ENCODE measurements at regions not wholly inside any gene's neighbourhood (a gene's known extent, or its start where the extent isn't known, plus 50 kb on each side); places are given as distances from the start of the nearest gene placed in this dataset.
A peak's percentile ranks its signal among the peaks of the same experiment; 100 is the strongest.

DNA sequence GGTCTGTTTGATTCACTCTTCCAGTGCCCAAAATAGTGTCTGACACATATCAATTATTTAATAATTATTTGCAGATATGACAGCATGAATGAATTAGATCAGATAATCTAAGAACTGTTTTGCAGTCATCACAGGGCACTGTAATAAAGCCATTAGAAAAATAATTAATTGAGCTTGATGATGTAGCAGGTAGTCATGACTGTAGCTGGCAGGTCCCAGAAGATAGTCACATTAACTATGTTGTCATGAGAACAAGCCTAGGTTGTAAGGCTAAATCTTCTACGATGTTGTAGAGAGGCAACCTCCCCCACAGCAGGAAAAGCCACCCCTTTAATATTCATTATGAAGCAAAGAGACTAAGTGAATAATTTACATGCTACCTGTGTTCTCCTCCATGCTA, 243.9 kb upstream of the SPTLC3 start:
- TF ChIP-seq JUND (IDR thresholded peaks at IDR 0.05; ENCODE audit: low read depth): no peak
- DNase-seq (ENCODE audit: low read depth in 1 of 2, low spot score in 1 of 2): no peak
- in situ Hi-C loops (cut with HindIII; ENCODE audit: low pct_unique_long_range_greater_than_20kb, low sequenced_read_pairs): no loop called here

DNA sequence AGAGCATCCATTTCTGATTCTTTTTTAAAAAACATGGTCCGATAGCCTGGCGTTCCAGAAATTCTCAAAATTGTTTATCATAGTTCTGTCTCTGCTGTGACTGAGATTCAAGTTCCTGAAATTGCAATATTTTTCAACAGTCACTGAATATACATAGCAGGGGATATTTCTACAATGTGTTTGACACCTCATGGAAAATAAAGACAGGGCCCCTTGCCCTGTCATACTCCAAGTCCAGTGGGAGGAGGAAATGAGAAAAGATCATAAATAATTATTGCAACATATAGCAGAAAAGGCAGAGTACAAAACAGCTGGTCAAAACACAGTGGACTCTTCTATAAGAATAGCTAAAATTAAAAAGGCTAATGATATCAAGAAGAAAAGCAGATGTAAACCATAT, 234.8 kb upstream of the SPTLC3 start:
- in situ Hi-C loops (cut with HindIII; ENCODE audit: low pct_unique_long_range_greater_than_20kb, low sequenced_read_pairs): no loop called here
- no peak for TF ChIP-seq JUND (IDR thresholded peaks at IDR 0.05; ENCODE audit: low read depth)
- DNase-seq (ENCODE audit: low read depth in 1 of 2, low spot score in 1 of 2): no peak

DNA sequence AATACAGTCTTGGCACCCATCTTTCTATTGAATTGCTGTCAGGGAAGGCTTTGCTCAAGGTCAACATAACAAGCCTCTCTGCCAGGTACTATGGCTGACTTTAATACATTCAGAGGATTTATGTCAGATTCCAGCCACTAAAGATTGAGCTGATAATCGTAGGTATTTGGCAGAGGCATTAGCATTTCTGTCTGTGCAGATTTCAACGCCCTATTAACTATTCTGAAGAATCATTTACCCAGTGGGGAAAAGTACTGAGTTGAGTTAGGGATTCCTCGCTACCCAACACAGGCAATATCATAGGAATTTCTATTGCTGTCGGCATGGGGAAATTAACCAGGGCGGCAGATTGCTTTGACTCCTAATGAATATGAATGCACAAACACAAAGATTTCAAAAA, 233.7 kb upstream of the SPTLC3 start:
- TF ChIP-seq JUND (IDR thresholded peaks at IDR 0.05; ENCODE audit: low read depth): no peak
- DNase-seq (ENCODE audit: low read depth in 1 of 2, low spot score in 1 of 2): no peak
- in situ Hi-C loops (cut with HindIII; ENCODE audit: low pct_unique_long_range_greater_than_20kb, low sequenced_read_pairs): no loop called here

DNA sequence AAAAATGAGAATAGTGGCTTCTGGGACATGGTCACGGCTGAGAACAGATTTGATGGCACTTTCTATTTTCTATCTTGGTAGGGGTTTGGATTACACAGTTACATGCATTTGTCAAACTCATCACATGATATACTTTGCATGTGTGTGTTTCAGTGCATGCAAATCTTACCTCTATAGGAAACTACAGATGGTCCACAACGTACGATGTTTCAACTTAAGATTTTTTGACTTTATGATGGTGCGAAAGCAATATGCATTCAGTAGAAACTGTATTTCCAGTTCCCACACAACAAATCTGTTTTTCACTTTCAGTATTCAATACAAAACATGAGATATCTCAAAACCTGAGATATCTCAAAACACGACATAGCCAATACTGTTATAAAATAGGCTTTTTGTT, 231.8 kb upstream of the SPTLC3 start:
- DNase-seq (ENCODE audit: low read depth in 1 of 2, low spot score in 1 of 2): no peak

DNA sequence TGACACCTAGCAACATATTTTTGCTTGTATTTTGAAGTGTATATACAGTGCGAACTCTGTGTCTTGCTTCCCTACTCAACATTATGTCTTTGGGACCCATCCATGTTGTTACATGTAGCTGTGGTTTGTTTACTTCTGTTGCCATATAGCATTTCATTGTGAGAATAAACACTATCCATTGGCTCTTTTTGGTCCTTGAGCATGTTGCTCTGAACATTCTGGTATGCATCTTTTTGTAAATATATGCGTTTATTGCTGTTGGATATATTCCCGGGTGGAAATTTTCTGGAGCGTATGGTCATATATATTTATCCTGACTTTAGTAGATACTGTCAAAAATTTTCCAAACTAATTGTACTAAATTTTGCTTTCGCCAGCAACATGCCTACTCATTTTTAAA, 222.5 kb upstream of the SPTLC3 start:
- in situ Hi-C loops (cut with HindIII; ENCODE audit: low pct_unique_long_range_greater_than_20kb, low sequenced_read_pairs): no loop called here
- DNase-seq (ENCODE audit: low read depth in 1 of 2, low spot score in 1 of 2): no peak
- no peak for TF ChIP-seq JUND (IDR thresholded peaks at IDR 0.05; ENCODE audit: low read depth)

More for the DNA sequence above, 231.8 kb upstream of the SPTLC3 start:
- in situ Hi-C loops (cut with HindIII; ENCODE audit: low pct_unique_long_range_greater_than_20kb, low sequenced_read_pairs): no loop called here
- TF ChIP-seq JUND (IDR thresholded peaks at IDR 0.05; ENCODE audit: low read depth): no peak

DNA sequence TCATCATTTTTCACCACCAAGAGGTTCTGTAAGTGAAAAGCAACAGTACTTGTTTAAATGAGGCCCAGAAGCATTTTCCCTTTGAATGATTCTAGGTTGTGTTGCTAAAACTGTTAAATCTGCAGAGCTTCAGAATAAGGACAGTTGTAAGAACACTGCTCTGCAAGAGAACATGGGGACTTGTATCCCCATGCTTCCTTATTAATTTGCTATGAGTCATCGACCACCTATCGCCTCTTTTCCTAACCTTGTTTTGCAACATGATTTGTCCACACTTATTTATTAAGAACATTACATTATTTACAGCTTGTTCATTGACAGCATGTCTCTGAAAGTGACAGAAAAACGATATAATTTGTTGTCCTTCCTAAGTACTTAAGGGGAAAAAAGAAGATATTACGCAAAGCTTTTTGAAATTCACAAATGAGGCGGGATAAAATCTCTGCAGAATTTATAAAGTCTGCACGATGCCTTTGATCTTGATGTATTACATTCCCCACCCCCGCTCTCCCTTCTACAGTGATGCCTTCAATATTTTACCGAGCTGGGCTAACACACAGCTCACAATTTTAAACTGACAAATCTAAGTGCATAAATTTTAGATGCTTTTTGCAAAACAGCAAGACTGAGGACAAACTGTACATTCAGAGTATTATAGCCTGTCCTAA, 220.0 kb upstream of the SPTLC3 start:
- DNase-seq (ENCODE audit: low read depth in 1 of 2, low spot score in 1 of 2): no peak
- in situ Hi-C loops (cut with HindIII; ENCODE audit: low pct_unique_long_range_greater_than_20kb, low sequenced_read_pairs): no loop called here
- no peak for TF ChIP-seq JUND (IDR thresholded peaks at IDR 0.05; ENCODE audit: low read depth)

DNA sequence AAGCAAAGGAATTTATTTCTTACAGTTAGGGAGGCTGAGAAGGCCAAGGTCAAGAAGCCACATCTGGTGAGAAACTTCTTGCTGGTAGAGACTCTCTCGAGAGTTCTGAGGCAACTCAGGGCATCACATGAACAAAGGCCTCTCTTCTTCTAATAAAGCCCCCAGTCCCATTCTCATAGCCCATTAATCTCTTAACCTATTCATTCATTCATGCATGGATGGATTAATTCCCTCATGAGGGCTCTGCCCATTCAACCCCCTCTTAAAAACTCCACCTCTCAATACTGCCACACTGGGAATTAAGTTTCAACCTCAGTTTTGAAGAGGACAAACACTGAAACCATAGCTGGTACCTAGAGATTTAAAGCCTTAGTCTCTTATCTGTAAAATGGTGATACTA, 217.9 kb upstream of the SPTLC3 start:
- in situ Hi-C loops (cut with HindIII; ENCODE audit: low pct_unique_long_range_greater_than_20kb, low sequenced_read_pairs): no loop called here
- no peak for TF ChIP-seq JUND (IDR thresholded peaks at IDR 0.05; ENCODE audit: low read depth)
- no peak for DNase-seq (ENCODE audit: low read depth in 1 of 2, low spot score in 1 of 2)

DNA sequence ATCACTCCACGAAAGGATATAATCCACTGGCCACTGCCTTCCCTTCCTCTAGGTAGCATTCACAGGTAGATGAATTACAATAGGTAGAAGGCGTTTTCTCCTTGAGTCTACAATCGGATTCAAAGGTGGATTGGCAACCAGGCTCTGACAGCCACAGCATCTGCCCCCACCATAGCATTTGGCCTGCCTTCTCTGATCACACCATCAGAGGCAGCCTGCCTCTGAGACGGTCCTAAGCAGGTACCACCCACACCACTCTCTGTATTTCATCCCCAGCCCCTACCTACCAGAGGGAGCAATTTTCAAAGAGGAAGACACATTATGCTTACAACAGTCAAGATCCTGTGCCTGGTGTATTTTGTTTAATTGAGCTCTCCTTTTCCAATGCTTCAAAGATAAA, 210.5 kb upstream of the SPTLC3 start:
- no peak for DNase-seq (ENCODE audit: low read depth in 1 of 2, low spot score in 1 of 2)
- in situ Hi-C loops (cut with HindIII; ENCODE audit: low pct_unique_long_range_greater_than_20kb, low sequenced_read_pairs): no loop called here
- TF ChIP-seq JUND (IDR thresholded peaks at IDR 0.05; ENCODE audit: low read depth): no peak

DNA sequence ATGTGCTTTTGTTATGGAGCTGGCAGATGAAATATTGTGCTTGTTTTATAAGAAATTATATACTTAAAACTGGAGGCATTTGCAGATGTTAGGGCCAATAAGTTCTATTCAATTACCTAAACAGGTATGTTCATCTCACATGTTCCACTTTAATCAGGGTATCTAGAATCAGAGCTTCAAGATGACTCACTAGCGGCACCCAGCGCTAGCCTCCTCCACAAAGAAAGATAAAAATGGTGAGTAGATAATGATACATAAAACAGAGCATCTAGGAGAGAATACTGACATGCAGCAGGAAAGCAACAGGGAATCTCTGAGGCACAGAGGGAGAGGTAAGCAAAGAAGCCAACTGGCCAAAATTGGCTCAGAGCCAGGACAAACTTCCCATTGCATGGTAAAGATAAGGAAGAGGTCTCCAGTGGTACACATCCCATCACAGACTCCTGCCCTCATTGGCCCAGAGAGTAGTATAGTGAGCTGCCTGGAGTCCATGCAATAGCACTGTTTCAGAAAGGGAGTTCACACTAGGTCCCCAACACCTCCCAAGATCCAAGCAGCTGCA, 200.7 kb upstream of the SPTLC3 start:
- TF ChIP-seq JUND (IDR thresholded peaks at IDR 0.05; ENCODE audit: low read depth): no peak
- in situ Hi-C loops (cut with HindIII; ENCODE audit: low pct_unique_long_range_greater_than_20kb, low sequenced_read_pairs): no loop called here
- DNase-seq (ENCODE audit: low read depth in 1 of 2, low spot score in 1 of 2): peak in 1 of 2 experiments; percentile 6

DNA sequence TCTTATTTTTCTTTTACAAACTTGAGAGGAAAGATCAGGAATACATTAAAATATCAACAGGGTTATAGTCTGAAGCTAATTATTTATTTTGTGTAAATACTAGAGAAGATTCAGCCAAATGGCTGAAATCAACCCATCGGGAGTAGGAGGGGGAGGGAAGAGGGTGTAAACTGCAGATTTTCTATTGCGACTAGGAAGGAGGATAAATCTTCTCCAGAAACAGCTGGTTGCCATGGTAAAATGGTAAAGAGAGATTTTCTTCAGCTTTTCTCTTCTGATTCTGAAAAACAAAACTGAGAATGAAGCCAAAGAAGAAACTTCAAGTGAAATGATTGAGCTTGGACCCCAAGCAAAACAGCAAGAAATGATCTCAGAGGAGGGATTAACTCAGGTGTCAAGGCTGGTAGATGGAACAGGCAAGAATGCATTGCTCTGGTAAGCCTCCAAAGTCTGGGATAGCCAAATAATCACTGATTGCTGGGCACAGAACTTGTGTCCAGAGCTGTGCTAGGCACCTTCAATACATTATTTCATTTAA, 193.5 kb upstream of the SPTLC3 start:
- TF ChIP-seq JUND (IDR thresholded peaks at IDR 0.05; ENCODE audit: low read depth): no peak
- in situ Hi-C loops (cut with HindIII; ENCODE audit: low pct_unique_long_range_greater_than_20kb, low sequenced_read_pairs): no loop called here

DNA sequence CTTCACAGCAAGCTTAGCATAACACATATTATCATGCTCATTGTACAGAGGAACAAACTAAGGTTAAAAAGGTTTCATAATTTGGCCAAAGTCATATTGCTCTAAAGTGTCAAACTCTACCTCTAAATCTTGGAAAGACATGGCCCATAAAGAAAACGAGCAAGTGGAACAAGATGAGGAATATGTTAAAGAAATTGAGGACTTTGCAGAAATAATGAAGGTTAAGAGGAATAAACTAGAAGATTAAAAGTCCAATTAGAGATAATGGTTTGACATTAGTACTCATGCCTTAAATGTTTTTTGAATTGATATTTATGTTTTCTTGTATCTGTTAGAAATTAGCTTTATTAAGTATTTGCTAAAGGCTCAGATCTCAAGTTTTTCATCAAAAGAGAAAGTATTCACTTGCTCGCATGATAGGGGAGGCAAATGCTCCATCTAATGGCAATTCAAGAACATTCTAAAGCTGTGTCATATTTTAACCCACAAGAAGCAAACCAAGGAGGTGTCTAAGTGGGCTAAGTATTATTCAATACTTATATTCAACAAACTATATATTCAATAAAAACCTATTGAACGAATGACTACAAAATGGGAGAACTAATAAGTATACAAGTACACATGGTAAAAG, 192.9 kb upstream of the SPTLC3 start:
- no peak for TF ChIP-seq JUND (IDR thresholded peaks at IDR 0.05; ENCODE audit: low read depth)
- in situ Hi-C loops (cut with HindIII; ENCODE audit: low pct_unique_long_range_greater_than_20kb, low sequenced_read_pairs): no loop called here
- DNase-seq (ENCODE audit: low read depth in 1 of 2, low spot score in 1 of 2): no peak

More for the DNA sequence above, 193.5 kb upstream of the SPTLC3 start:
- no peak for DNase-seq (ENCODE audit: low read depth in 1 of 2, low spot score in 1 of 2)

DNA sequence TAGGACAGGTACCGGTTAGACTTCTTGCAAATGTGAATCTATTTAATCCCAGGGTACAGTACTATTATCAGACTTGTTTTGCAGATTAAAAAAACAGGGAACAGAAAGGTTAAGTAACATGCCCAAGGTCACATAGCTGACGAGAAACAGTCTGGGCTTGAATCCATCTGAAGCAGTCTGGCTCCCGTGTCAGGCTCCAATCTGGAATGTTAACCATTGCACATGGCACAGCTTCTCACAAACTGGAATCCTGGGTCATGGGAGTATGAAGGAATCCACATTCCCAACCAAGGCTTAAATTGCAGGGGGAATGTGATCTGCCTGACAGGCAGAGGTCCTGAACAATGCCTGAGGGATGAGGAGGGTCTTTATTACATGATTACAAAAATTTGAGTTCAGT, 187.5 kb upstream of the SPTLC3 start:
- in situ Hi-C loops (cut with HindIII; ENCODE audit: low pct_unique_long_range_greater_than_20kb, low sequenced_read_pairs): no loop called here

DNA sequence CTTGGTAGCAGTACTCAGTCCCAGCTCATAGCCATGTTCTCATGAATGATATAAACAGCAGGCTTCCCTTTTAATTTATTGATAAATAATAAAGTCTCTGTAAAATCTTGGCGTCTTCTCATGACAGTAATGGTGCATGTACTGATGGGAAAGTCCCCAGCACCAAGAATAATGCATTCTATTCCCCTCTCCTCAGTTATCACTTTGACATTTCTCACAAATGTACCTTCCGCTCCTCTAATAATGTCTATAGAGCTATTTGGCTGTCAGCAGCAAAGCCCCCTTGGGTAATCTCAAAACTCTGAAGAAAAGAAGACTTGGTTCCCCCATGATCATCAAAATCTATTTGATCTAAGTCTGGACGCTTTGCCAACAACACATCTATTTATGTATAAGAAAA, 185.0 kb upstream of the SPTLC3 start:
- in situ Hi-C loops (cut with HindIII; ENCODE audit: low pct_unique_long_range_greater_than_20kb, low sequenced_read_pairs): no loop called here
- TF ChIP-seq JUND (IDR thresholded peaks at IDR 0.05; ENCODE audit: low read depth): no peak
- DNase-seq (ENCODE audit: low read depth in 1 of 2, low spot score in 1 of 2): no peak

More for the DNA sequence above, 187.5 kb upstream of the SPTLC3 start:
- DNase-seq (ENCODE audit: low read depth in 1 of 2, low spot score in 1 of 2): no peak
- TF ChIP-seq JUND (IDR thresholded peaks at IDR 0.05; ENCODE audit: low read depth): no peak
